NOMO-1 treated with DMSO at 0.1 percent for 48 hours (cell line): ENCODE measurements at regions not wholly inside any gene's neighbourhood (a gene's known extent, or its start where the extent isn't known, plus 50 kb on each side); places are given as distances from the start of the nearest gene placed in this dataset.
"Not testable (repeated sequence)": the region's sequence is repeated elsewhere in the genome, so short reads cannot be mapped to it uniquely, and the experiment has no call there.

ENCODE experiments used
- DNase-seq: peaks from one replicate; lab custom pipeline; 2025; ENCODE audit not compliant: unreplicated experiment; lab: John Stamatoyannopoulos, UW

DNA sequence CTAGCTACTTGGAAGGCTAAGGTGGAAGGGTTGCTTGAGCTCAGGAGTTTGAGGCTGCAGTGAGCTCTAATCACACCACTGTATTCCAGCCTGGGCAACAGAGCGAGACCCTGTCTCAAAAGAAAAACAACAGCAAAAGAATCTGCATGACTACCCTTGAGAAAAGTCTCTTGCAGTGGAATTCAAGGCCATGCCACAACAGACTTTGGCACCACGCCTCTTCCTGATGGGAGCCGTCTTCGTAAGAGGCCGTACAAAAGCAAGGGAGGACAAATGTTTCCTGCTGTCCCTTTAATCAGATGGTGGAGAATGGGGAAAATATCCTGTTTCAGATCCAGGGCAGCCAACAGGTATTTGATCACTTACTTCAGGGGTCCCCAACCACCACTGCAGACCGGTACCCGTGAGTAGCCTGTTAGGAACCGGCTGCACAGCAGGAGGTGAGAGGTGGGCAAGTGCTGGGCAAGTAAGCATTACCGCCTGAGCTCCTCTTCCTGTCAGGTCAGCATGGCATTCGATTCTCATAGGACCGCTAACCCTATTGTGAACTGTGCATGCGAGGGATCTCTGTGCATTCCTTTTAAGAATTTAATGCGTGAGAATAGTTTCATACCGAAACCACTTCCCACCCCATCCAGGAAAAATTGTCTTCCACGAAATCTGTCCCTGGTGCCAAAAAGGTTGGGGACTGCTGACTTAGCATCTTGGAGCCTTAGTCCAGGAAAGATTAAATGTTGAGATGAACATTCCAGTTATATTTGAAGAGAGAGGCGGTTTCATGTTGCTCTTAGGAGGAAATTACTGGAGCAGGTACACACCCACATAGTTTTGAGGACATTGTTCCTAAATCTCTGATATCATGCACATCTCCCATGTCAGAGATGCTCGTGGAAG lies 94.4 kb upstream of the XPO1 start:
- DNase-seq = no peak

DNA sequence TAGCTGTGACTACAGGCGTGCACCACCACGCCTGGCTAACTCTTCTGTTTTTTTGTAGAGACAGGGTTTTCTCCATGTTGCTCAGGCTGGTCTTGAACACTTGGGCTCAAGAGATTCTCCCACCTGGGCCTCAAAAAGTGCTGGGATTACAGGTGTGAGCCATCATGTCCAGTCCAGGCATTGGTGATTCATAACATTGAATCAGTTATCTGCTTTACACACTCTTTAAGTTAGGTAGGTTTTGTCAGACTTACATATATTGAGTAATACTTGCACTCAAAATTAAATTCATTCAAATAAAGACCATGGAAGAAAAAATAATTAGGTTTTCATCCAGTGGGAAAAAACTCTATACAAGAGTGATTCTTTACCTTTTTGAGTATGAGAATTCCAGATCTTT lies 93.2 kb upstream of the XPO1 start:
- no peak for DNase-seq

- no peak for DNase-seq
Observed at GRCh38 chr2:61626827-61627226, 88.7 kb upstream of the XPO1 start.

DNA sequence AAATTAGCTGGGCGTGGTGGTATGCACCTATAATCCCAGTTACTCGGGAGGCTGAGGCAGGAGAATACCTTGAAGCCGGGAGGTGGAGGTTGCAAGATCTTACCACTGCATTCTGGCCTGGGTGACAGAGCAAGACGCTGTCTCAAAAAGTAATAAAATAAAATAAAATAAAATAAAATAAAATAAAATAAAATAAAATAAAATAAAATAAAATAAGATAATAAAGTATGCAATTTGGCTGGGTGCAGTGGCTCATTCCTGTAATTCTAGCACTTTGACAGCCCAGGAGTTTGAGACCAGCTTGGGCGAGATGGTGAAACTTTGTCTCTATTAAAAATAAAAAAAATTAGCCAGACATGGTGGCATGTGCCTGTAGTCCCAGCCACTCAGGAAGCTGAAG lies 85.6 kb upstream of the XPO1 start:
- no peak for DNase-seq

- no peak for DNase-seq
Observed at GRCh38 chr2:61620244-61621159, 82.3 kb upstream of the XPO1 start.

- DNase-seq = no peak
Observed at GRCh38 chr2:61619561-61619960, 81.4 kb upstream of the XPO1 start.

DNA sequence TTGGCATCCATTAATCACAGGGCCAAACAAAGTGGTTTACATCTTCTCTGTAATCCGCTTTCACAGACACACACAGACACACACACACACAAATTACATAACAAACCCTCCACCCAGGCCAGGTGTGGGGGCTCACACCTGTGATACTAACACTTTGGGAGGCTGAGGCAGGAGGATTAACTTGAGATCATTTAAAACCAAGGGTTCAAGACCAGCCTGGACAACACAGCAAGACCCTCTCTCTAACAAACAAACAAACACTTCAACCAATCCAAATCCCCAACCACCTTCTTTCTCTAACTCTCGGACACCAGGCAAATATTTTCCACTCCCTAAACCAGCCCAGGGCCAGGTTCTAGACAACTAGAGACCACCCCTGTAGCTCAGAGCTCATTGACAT lies 79.5 kb upstream of the XPO1 start:
- DNase-seq = no peak

GRCh38 chr2:61605245-61605644 lies 67.1 kb upstream of the XPO1 start:
- DNase-seq = no peak

DNA sequence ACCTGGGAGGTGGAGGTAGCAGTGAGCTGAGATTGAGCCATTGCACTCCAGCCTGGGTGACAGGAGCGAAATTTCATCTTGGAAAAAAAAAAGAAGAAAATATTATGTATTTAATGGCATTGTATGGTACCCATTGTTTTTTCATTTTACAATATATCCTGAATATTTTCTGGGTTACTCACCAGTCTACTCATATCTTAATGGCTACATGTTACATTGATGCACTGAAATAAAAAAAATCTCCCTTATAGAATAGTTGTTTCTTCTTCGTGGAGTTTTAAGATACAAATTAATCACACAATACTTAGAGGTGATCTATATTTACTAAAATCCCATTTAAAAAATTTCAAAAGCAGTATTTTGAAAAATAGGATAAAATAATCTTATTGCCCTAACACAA lies 66.3 kb upstream of the XPO1 start:
- no peak for DNase-seq

DNA sequence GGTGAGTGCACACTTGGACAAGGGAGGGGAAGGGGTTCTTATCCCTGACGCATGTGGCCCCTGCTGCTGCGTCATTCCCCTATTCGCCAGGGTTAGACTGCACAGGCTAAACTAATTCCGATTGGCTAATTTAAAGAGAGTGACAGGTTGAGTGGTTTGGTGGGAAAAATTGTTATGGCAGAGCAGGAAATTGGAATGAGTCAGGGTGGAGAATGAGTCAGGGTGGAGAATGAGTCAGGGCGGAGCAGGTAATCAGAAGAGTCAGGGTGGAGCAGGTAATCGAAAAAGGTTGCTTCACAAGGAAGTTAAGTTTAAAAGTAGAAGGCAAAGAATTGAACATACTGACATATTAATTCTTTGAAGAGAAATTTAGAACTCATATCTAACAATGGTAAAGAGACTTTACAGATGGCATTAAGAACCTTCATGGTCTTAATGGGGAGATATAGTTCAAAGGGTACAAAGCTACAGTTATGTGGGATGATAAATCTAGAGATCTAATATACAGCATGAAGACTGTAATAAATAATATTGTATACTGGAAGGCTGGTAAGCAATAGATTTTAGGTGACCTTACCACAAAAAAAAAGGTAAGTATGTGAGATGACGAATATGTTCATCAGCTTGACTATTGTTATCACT lies 60.5 kb upstream of the XPO1 start:
- not testable (repeated sequence) for DNase-seq

DNA sequence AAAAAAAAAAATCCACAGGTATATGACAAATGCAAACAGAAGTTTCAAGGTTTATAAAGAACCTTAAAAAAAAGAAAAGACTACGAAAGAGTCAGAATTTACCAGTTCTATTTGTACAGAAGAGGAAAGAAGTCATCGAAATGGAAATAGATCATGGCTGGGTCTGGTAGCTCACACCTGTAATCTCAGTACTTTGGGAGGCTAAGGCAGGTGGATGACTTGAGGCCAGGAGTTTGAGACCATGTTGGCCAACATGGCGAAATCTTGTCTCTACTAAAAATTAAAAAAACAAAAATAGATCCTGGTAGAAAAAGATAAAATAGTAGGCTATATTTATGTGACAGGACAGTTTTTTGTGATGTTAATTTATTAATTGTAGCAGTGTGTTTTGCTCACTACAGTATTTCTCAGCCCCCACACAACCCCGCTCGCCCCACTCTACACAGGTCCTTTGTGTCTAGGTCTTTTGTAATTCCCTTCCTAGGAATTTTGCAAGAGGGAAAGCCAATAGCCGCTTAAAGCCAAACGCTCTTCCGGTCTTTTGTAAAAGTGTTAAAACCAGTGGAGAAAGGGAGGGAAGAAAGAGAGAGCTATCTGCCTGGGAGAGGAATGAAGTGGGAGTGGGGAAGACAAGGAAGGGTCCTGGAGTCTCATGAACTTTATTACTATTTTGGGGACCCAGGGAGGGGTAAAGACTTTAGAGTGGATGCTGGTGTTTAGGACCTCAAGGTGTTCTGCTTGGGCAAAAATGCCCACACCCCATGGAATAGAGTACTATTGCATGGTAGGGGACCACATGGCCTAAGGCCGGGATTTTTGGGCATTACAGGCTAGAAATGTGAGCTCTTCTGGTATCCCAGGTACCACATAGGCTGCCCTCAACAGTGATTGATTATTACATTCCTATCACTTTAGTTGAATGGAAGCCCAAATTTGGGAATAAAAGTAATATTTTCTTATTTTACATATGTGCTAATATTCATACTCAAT lies 59.4 kb upstream of the XPO1 start:
- DNase-seq = no peak

GRCh38 chr2:61594201-61594600 lies 56.0 kb upstream of the XPO1 start:
- DNase-seq = not testable (repeated sequence)

- DNase-seq = not testable (repeated sequence)
Observed at GRCh38 chr2:61593648-61594047, 55.5 kb upstream of the XPO1 start.

GRCh38 chr2:61590214-61590613 lies 52.1 kb upstream of the XPO1 start:
- DNase-seq = no peak

DNA sequence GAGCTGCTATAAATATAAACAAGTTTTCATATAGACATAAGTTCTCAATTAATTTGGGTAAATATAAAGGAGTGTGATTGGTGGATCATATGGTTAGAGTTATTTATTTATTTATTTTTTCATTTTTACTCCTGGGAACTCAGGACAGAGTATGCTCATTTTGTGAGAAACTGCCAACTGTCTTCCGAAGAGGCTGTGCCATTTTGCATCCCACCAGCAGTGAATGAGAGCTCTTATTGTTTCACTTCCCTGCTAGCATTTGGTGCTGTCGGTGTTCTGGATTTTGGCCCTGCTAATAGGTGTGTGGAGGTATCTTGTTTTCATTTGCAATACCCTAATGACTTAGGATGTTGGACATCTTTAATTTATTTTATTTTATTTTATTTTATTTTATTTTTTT lies 50.4 kb upstream of the XPO1 start:
- DNase-seq = no peak
